ENCODE measurements at regions not wholly inside any gene's neighbourhood (a gene's known extent, or its start where the extent isn't known, plus 50 kb on each side); places are given as distances from the start of the nearest gene placed in this dataset.

DNA sequence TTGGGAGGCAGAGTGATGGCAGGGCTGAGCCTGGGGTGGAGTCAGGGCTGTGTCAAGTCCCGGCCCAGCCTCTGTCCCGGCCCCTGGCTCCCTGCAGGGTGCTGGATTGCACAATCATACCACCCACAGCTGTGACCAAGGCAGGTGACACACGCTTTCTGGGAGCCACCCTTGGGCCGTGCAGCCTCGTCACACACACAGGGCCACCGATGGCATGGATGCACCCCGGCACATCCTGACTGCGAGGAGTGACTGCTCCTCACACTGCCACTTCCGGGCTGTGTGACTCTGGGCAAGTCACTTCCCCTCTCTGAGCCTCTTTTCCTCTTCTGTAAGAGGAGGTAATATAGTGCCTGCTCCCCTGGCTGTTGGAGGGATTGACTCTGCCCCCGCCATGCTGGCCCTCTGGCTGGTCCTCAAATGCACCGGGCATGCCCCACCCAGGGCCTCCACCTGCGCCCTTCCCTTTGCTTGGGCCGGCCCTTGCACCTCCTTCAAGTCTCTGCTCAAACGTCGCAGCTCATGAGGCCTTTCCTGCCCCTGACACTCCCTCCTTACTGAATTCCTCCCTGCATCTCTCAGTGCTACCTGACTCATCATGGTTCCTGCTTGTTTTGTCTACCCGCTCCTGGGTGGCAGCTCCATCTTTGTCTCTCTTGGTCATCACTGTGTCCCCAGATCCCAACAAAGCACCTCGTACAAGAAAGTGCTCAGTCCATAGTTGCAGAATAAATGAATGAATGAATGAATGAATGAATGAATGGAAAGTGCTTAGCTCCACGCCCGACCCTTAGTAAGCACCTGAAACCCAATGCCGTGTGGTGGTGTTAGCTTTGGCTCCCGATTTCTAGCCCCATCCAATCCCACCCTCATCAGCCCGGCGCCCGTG lies 93.5 kb downstream of the CEBPB start:
- TF ChIP-seq, protein P1, sequence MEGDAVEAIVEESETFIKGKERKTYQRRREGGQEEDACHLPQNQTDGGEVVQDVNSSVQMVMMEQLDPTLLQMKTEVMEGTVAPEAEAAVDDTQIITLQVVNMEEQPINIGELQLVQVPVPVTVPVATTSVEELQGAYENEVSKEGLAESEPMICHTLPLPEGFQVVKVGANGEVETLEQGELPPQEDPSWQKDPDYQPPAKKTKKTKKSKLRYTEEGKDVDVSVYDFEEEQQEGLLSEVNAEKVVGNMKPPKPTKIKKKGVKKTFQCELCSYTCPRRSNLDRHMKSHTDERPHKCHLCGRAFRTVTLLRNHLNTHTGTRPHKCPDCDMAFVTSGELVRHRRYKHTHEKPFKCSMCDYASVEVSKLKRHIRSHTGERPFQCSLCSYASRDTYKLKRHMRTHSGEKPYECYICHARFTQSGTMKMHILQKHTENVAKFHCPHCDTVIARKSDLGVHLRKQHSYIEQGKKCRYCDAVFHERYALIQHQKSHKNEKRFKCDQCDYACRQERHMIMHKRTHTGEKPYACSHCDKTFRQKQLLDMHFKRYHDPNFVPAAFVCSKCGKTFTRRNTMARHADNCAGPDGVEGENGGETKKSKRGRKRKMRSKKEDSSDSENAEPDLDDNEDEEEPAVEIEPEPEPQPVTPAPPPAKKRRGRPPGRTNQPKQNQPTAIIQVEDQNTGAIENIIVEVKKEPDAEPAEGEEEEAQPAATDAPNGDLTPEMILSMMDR (IDR thresholded peaks at IDR 0.05), result no peak
- peak; percentile 31 for TF ChIP-seq POLR2A (IDR thresholded peaks at IDR 0.05)
